Endothelial cell of umbilical vein (primary cell): ENCODE measurements at regions not wholly inside any gene's neighbourhood (a gene's known extent, or its start where the extent isn't known, plus 50 kb on each side); places are given as distances from the start of the nearest gene placed in this dataset.

Experiments used
- BruUV-seq: library from RNA; stranded (reverse); fragments of 400-500 nt; replicated peaks from 2 replicates; lab custom pipeline; 2021; lab: Mats Ljungman, UMichigan
- CTCF ChIA-PET: fragments of 300-600, 350-600 bp; sonication (Branson Sonifier 250); formaldehyde crosslinking; loops from one replicate; lab custom pipeline; 2021; ENCODE audit warnings: antibody characterized with exemption, inconsistent platforms; lab: Charles Lee
- POLR2A ChIA-PET: fragments of 300-600, 350-600 bp; sonication (Branson Sonifier 250); formaldehyde crosslinking; loops from one replicate; lab custom pipeline; 2021; ENCODE audit warnings: antibody characterized with exemption, inconsistent platforms; lab: Charles Lee
- DNase-seq: peaks from one replicate; pipeline ENCODE4 v3.0.0-alpha.2; 2011; ENCODE audit warnings: low read depth, low spot score
- FAIRE-seq: peaks from 2 replicates; lab custom pipeline; 2011; peaks lifted over from hg19 to GRCh38; lab: Jason Lieb, UNC
- H2AFZ ChIP-seq: 2 replicates; pipeline ENCODE4 v1.6.0; 2012; ENCODE audit warnings: low read depth, low read length, control low read depth, inconsistent platforms
- H3K27ac ChIP-seq: 2 replicates; pipeline ENCODE4 v1.5.1; 2011; ENCODE audit warnings: low read depth, mild to moderate bottlenecking, control low read depth, low read length, moderate library complexity; ENCODE audit not compliant: insufficient read depth
- H3K27me3 ChIP-seq, 2 experiments: 2 replicates each; pipeline versions ENCODE4 v1.6.0 to v1.6.1; 2011; ENCODE audit warnings: low read length in 2 of 2, mixed read lengths in 1 of 2; ENCODE audit not compliant: control insufficient read depth in 2 of 2, insufficient read depth in 2 of 2
- H3K36me3 ChIP-seq, 2 experiments: 2 replicates in 1 of 2; 3 replicates in 1 of 2; pipeline ENCODE4 v1.5.1; 2011; ENCODE audit warnings: low read length in 2 of 2, mild to moderate bottlenecking in 1 of 2, moderate library complexity in 1 of 2; ENCODE audit not compliant: control insufficient read depth in 2 of 2, insufficient read depth in 2 of 2; ENCODE audit errors: extremely low read depth in 1 of 2
- H3K4me1 ChIP-seq: 3 replicates; pipeline ENCODE4 v1.5.1; 2011; ENCODE audit warnings: mild to moderate bottlenecking, low read length; ENCODE audit not compliant: control insufficient read depth, insufficient read depth; ENCODE audit errors: extremely low read depth
- H3K4me2 ChIP-seq: 2 replicates; pipeline ENCODE4 v1.6.1; 2011; ENCODE audit warnings: low read length, control low read depth, mixed read lengths; ENCODE audit not compliant: insufficient read depth
- H3K4me3 ChIP-seq, 3 experiments: fragments of 200-600 bp in 1 of 3; sonication (generic), shearing (Covaris generic) in 1 of 3; replicated peaks in 1 of 3; 2 replicates each; pipeline ENCODE4 v1.5.1; 2011 to 2016; ENCODE audit warnings: control low read depth in 3 of 3, low read length in 3 of 3, mild to moderate bottlenecking in 2 of 3, inconsistent platforms in 1 of 3, low read depth in 1 of 3, moderate library complexity in 1 of 3; ENCODE audit not compliant: insufficient read depth in 1 of 3
- H3K79me2 ChIP-seq: 2 replicates; pipeline ENCODE4 v1.6.0; 2012; ENCODE audit warnings: low read length, inconsistent platforms; ENCODE audit not compliant: control insufficient read depth, insufficient read depth
- H3K9ac ChIP-seq: replicated peaks from 2 replicates; pipeline ENCODE3; 2011; ENCODE audit warnings: low read length, control low read depth; ENCODE audit not compliant: insufficient read depth; ENCODE audit errors: extremely low read depth
- H3K9me1 ChIP-seq: replicated peaks from 3 replicates; pipeline ENCODE4 v1.6.0; 2011; ENCODE audit warnings: mild to moderate bottlenecking, low read length; ENCODE audit not compliant: control insufficient read depth, insufficient read depth; ENCODE audit errors: extremely low read depth
- H3K9me3 ChIP-seq: replicated peaks from 2 replicates; pipeline ENCODE4 v1.5.1; 2012; ENCODE audit warnings: low read length, inconsistent platforms; ENCODE audit not compliant: control insufficient read depth, insufficient read depth
- H4K20me1 ChIP-seq: replicated peaks from 2 replicates; pipeline ENCODE3; 2011; ENCODE audit warnings: mild to moderate bottlenecking, low read length; ENCODE audit not compliant: control insufficient read depth, insufficient read depth; ENCODE audit errors: extremely low read depth
- CTCF ChIP-seq, 2 donors: IDR thresholded peaks; 1 replicate in 1 of 2; 2 replicates in 1 of 2; pipeline ENCODE4 v1.5.1; 2011; ENCODE audit warnings: low read length in 2 of 2, mild to moderate bottlenecking in 2 of 2, moderate library complexity in 2 of 2, control low read depth in 1 of 2, inconsistent platforms in 1 of 2, low read depth in 1 of 2; ENCODE audit not compliant: insufficient read depth in 1 of 2; ENCODE audit errors: extremely low read depth in 1 of 2
- EZH2 ChIP-seq: IDR thresholded peaks from 2 replicates; pipeline ENCODE4 v1.6.1; 2012; ENCODE audit warnings: borderline replicate concordance, low read depth, mild to moderate bottlenecking, moderate library complexity, low read length, inconsistent platforms; ENCODE audit not compliant: severe bottlenecking
- FOS ChIP-seq: IDR thresholded peaks from 2 replicates; pipeline ENCODE4 v1.6.1; 2011; ENCODE audit warnings: mild to moderate bottlenecking, low read length, moderate library complexity, borderline replicate concordance; ENCODE audit not compliant: insufficient read depth
- GATA2 ChIP-seq: IDR thresholded peaks from 2 replicates; pipeline ENCODE4 v1.7.0; 2011; ENCODE audit warnings: low read depth, mild to moderate bottlenecking, moderate library complexity, mixed read lengths, low read length; ENCODE audit not compliant: insufficient read length, insufficient read depth
- JUN ChIP-seq: IDR thresholded peaks from 2 replicates; pipeline ENCODE4 v1.6.1; 2011; ENCODE audit warnings: borderline replicate concordance, low read depth; ENCODE audit not compliant: insufficient read length, insufficient read depth
- MAX ChIP-seq: IDR thresholded peaks from 2 replicates; pipeline ENCODE4 v1.6.1; 2011; ENCODE audit not compliant: insufficient read depth, insufficient read length
- MYC ChIP-seq: IDR thresholded peaks from one replicate; pipeline ENCODE4 v1.6.1; 2011; ENCODE audit warnings: mild to moderate bottlenecking, low read depth, low read length
- POLR2A ChIP-seq: IDR thresholded peaks from 2 replicates; pipeline ENCODE4 v1.6.1; 2012; ENCODE audit warnings: low read depth, mild to moderate bottlenecking, control low read depth, low read length
- POLR2AphosphoS5 ChIP-seq: IDR thresholded peaks from 2 replicates; pipeline ENCODE4 v1.6.1; 2012; ENCODE audit warnings: low read depth, mild to moderate bottlenecking, control low read depth, low read length, moderate library complexity; ENCODE audit not compliant: insufficient read depth
- dilution Hi-C: fragments of 300-500 bp; cut with MboI; formaldehyde crosslinking; loops from one replicate; pipeline ENCODE4 v1.15.0; 2019; ENCODE audit warnings: low sequenced_read_pairs; ENCODE audit not compliant: extremely low pct_ligation_motif_present
- intact Hi-C: fragments of 100-400 bp; cut with micrococcal nuclease; formaldehyde crosslinking; loops from one replicate; pipeline ENCODE4 v1.10.0; 2022

- intact Hi-C loops (no loop called here), dilution Hi-C loops (no loop called here)
- ChIA-PET CTCF (interaction anchor here (0.9 kb wide), 1 partner anchor 18 kb away, joined by 3 read pairs; no protein-coding TSS in a partner anchor), POLR2A (no interaction called here)
- no peak overlapping the region for H3K9ac ChIP-seq
- H3K27ac ChIP-seq, result no peak overlapping the region
- FAIRE-seq, result no peak
- H3K79me2 ChIP-seq, result no peaks in the 10 kb centered on the region
- no peaks in the 10 kb centered on the region for H4K20me1 ChIP-seq
- no peak overlapping the region for H2AFZ ChIP-seq
- TF ChIP-seq JUN (no peak), GATA2 (no peak), POLR2A (no peak), CTCF (IDR thresholded peaks at IDR 0.05; ENCODE audit: extremely low read depth in 1 of 2, insufficient read depth in 1 of 2, low read depth in 1 of 2, low read length in 2 of 2) (no peak), FOS (no peak), MYC (no peak), EZH2 (no peak), POLR2AphosphoS5 (no peak), MAX (no peak)
- H3K4me3 ChIP-seq, result no peak overlapping the region
- no peaks in the 10 kb centered on the region for H3K9me3 ChIP-seq
- H3K9me1 ChIP-seq, result no peaks in the 10 kb centered on the region
- no TSS peak for BruUV-seq
- no peaks in the 10 kb centered on the region for H3K4me1 ChIP-seq
- no peaks in the 10 kb centered on the region for H3K27me3 ChIP-seq
- H3K4me2 ChIP-seq, result no peak overlapping the region
- DNase-seq, result no peak
- no peaks in the 10 kb centered on the region for H3K36me3 ChIP-seq
Observed at GRCh38 chr6:155909710-155910109, 454.1 kb upstream of the NOX3 start.
